ENCODE measurements at regions not wholly inside any gene's neighbourhood (a gene's known extent, or its start where the extent isn't known, plus 50 kb on each side); places are given as distances from the start of the nearest gene placed in this dataset.

DNA sequence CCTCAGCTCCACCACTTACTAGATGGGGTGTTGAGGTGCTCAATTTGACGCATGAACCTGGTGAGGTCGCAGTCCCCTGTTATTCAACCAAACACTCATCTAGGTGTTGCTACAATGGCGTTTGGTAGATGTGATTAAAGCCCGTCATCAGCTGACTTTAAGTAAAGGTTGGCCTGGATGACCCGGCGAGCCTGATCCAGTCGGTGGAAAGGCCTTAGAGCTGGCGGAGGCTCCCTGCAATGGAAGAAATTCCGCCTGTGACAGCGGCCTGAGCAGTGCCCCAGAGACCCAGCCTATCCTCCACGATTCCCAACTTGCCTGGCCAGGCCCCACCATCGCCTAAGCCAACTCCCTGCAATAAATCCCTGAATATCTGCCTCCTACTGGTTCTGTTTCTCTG, 171.4 kb downstream of the BMP7 start:
- TF ChIP-seq, protein P1, sequence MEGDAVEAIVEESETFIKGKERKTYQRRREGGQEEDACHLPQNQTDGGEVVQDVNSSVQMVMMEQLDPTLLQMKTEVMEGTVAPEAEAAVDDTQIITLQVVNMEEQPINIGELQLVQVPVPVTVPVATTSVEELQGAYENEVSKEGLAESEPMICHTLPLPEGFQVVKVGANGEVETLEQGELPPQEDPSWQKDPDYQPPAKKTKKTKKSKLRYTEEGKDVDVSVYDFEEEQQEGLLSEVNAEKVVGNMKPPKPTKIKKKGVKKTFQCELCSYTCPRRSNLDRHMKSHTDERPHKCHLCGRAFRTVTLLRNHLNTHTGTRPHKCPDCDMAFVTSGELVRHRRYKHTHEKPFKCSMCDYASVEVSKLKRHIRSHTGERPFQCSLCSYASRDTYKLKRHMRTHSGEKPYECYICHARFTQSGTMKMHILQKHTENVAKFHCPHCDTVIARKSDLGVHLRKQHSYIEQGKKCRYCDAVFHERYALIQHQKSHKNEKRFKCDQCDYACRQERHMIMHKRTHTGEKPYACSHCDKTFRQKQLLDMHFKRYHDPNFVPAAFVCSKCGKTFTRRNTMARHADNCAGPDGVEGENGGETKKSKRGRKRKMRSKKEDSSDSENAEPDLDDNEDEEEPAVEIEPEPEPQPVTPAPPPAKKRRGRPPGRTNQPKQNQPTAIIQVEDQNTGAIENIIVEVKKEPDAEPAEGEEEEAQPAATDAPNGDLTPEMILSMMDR (IDR thresholded peaks at IDR 0.05), result no peak
- TF ChIP-seq POLR2AphosphoS5 (IDR thresholded peaks at IDR 0.05), result no peak
